GM21367 (cell line): ENCODE measurements at regions not wholly inside any gene's neighbourhood (a gene's known extent, or its start where the extent isn't known, plus 50 kb on each side); places are given as distances from the start of the nearest gene placed in this dataset.

Experiments
- ATAC-seq: cut with Tn5 transposase; IDR thresholded peaks from one replicate; pipeline ENCODE4 v1.9.1; 2021; ENCODE audit not compliant: unreplicated experiment

DNA sequence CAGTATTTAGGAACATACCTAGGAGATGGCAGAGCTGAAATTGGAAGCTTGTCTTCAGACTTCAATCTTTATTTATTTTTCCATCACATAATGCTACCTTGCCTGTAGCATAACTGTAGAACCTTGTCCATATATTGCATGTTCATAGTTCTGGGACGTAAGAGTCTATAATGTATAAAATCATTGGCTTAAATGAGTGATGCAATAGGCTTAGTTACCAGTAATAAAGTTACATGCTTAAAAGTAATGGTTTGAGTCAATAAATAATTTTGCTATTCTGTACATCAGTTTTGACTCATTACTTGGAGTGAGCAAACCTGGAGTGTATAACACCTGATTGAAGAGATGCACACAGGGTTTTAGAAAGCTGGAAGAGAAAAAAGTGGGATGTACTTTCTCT is 229.3 kb downstream of the CDCA7 start:
- ATAC-seq, result no peak

- ATAC-seq, result no peak
These were observed 230.2 kb downstream of the CDCA7 start for GRCh38 chr2:173584676-173585458.

GRCh38 chr2:173588931-173589369 is 234.3 kb downstream of the CDCA7 start:
- ATAC-seq, result no peak

DNA sequence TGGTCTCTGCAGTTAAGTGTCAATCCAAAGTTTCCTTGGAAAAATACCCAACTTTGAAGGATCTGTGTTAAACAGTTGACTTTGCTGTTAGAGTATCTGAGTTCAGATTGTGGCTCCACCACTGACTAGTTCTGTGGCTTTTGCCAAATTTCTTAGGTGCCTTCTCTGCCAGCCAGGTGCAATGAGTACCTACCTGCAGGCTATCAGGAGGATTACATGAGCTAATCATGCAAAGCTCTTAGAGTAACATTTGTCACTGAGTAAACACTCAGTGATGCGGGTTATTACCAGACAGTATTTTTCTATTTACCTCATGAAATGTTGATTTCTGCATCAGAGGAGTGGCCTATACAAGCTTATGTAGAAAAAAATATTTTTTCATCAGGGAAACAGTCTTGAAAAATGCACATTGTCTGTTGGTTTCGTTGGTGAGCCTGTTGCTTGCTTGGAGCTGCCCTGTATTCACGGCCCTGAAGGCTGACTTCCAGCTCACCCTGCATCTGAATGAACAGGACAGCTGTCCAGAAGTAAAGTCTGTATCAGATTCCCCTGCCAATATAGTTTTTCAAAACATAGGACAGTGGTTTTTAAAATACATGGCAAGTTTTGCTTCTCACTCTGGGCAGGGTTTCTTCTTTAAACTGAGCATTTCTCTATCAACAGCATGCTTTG is 235.1 kb downstream of the CDCA7 start:
- ATAC-seq, result no peak

DNA sequence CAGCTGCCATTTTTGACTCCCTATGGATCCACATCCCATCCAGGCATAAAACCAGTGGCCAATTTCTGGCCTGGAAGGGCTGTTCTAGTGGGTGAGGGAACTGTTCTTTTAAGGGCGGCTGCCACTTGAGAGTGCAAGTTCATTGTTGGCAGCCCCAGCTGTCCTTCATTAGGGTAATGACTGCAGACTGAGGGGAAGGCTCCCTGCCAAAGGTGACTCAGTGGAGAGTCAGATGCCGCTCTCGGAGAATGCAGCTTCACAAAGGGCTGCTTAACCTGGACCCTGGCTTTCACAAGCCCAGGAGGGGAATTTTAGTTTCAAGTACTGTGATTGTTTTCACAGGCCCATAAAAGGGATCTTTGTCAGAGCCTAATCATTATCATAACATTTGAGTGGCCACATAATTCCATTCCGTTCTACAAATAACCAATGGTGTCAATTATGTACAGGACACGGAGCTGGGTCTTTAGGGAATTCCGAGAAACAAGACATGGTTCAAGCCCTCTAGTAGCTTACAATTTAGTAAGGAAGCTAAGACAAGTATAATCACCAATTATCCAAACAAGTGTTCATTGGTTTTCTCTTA is 235.7 kb downstream of the CDCA7 start:
- no peak for ATAC-seq

GRCh38 chr2:173593109-173593508 is 238.4 kb downstream of the CDCA7 start:
- no peak for ATAC-seq

DNA sequence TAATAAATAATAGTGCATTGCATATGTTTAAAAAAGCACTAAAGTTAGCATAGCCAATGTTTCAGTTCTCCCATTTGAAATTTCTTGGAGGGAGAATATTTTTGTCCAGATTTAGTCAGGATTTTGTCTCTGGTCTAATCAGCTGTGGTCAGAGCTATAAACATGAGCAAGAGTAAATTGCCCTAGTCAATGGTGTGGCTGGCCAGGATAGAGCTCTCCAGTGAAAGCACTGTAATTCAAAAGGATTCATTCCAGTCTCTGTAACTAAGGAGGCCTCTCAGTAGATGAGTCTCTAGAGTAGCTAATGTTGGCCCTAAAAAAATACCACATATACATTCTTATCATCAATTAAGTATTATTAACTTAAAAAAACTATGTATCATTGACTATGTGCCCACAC is 241.6 kb downstream of the CDCA7 start:
- no peak for ATAC-seq

DNA sequence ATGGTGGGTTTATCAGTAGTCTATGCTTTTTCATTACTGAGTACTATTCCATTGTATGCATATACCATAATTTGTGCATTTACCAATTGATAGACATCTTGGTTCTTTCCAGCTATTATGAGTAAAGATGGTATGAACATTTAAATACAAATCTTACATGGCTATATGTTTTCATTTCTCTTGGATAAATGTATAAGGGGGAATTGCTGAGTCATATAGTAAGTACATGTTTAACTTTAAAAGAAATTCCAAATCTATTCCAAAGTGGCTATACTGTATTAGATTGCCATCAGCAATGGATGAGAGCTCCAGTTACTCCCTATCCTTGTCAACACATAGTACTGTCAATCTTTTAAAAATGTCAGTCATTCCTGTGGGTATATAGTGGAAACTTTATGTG is 243.9 kb downstream of the CDCA7 start:
- no peak for ATAC-seq

DNA sequence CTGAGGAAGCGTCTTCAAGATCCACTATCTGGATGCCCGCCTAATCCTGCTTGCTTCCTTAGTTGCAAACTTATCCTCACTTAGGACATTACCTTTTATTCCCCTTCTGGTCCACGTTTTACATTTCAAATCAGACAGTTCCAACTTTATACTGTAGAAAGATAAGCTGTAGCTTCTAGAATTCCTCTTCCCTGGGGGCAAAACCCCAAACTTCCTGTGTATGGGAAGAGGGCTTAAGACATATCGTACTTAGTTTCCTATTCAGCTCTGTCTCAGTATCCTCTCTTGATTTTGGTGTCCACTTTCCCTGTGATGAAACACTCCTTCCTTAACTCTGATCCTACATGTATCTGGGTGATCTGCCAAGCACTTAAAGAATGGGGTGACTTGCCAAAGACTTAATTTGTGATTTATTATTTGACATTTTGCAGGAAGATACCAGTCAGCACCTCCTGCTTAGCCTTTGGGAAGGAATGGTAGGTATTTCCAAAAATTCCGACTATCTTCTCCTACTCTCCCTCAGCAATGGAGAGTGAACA is 245.2 kb downstream of the CDCA7 start:
- no peak for ATAC-seq

DNA sequence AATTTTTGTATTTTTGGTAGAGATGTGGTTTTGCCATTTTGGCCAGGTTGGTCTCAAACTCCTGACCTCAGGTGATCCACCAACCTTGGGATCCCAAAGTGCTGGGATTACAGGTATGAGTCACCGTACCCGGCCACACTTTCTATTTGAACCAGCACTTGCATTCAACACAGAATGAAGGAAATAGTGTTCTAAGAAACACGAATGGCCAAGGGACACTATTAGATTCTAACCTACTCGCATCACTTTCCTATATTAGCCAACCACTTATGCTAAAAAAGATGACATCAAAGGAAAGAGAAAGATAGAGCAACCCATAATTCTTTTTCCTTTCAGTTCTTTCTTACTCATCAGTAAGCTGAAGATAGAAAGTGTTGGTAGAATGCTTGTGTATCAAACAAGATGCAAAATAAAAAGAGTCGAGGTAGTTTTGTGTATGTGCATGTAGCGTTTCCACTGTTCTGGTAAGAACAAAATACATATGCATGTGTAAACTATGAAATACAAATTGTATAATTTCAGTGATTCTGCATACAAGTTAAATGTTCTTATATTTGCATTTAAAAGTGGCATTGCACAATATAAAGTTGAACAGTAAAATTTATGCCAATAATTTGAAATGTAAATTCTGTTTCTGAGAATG is 247.6 kb downstream of the CDCA7 start:
- no peak for ATAC-seq

GRCh38 chr2:173605994-173606393 is 251.3 kb downstream of the CDCA7 start:
- ATAC-seq, result no peak

DNA sequence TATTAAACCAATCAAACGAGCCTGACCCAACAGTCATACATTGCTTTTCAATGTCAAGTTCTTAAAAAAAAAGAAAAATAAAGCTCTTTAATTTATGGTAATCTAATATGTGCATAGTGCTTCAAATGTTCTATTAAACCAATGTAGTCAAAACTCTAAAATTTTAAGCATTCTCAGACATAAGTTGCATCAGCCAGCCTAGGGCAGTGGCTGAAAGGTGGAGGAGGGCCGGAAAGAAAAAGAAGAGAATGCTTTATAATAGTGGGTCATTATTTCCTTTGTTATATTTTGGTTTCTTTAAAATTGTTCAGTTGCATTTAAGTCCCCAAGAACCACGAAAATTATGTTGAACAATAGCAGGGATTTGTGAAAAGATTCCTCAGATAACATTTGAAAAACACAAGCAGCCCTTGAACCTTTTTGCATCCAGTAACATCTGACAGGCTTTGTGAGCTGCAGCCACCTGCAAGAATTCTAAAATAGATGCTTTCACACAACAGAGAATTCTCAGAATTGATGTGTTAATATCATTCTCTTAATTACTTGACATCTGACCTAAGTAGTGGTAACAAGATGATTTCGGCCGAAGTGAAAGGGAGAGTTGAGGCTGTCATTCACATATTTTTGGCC is 252.1 kb downstream of the CDCA7 start:
- ATAC-seq, result no peak

GRCh38 chr2:173607606-173608311 is 253.1 kb downstream of the CDCA7 start:
- ATAC-seq, result no peak

DNA sequence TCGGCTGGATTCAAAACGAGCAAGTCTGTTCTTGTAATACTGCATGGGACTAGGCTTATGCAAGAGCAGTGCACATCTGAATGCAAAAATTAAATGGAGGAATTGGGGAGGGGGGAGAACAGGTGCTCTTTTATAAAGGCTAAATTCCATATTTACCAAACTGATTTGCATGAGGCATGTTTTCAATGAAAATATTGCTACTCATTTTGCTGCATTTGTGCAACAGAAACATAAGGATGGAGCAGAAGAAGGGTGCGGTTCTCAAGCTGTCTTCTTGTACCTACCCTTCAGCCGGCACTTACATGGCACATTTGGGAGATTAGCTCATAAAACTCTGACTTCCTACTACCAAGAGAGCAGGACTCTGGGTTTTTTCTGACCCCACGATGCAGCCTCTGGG is 256.4 kb downstream of the CDCA7 start:
- ATAC-seq, result no peak

- ATAC-seq, result no peak
These were observed 257.7 kb downstream of the CDCA7 start for GRCh38 chr2:173612354-173612753.

GRCh38 chr2:173613386-173613785 is 258.7 kb downstream of the CDCA7 start:
- ATAC-seq, result no peak

- ATAC-seq, result no peak
These were observed 259.7 kb downstream of the CDCA7 start for GRCh38 chr2:173614265-173614930.

GRCh38 chr2:173623438-173624319 is 269.0 kb downstream of the CDCA7 start:
- ATAC-seq, result no peak

DNA sequence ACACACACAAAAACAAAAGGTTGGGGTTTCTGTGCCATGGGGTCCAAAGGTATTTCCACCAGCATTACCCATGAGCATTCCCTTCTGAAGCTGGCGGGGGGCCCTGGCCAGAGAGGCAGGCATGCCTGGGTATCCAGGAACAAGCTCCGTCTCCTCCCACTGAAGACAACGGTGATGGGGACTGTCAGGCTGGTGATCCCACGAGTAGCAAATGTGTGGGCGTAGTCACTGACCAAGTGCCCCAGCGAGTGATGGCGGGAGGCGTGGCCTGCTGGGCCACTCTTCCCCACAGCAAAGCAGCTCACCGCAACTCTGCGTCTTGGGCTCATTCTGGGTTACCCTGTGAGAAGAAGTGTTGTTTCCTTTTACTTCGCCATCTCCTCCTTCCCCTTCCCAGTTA is 270.6 kb downstream of the CDCA7 start:
- no peak for ATAC-seq
